Heart right ventricle (tissue), 16 donors: ENCODE measurements at regions not wholly inside any gene's neighbourhood (a gene's known extent, or its start where the extent isn't known, plus 50 kb on each side); places are given as distances from the start of the nearest gene placed in this dataset.

ENCODE experiments used
- ATAC-seq, 8 donors: fragments of 200-7000 bp; cut with Tn5 transposase; one replicate each; pipeline ENCODE4 v1.9.1; 2020; ENCODE audit warnings: mild to moderate bottlenecking in 8 of 8, moderate library complexity in 8 of 8, moderate number of reproducible peaks in 1 of 8
- DNase-seq, 2 donors: peaks; one replicate each; pipeline ENCODE4 v3.0.0-alpha.2; 2020
- H3K27ac ChIP-seq, 10 donors: fragments of 200-600 bp; sonication (generic) in 2 of 10; one replicate each; pipeline versions ENCODE4 v1.5.0 to v1.8.0; 2020 to 2022; ENCODE audit warnings: mild to moderate bottlenecking in 3 of 10
- H3K27me3 ChIP-seq, 7 donors: fragments of 200-600 bp; one replicate each; pipeline ENCODE4 v1.8.0; 2021 to 2022; ENCODE audit warnings: mild to moderate bottlenecking in 2 of 7
- H3K36me3 ChIP-seq, 9 donors: fragments of 200-600 bp; sonication (generic) in 1 of 9; one replicate each; pipeline versions ENCODE4 v1.5.0 to v1.8.0; 2020 to 2022; ENCODE audit warnings: mild to moderate bottlenecking in 2 of 9
- H3K4me1 ChIP-seq, 9 donors: fragments of 200-600 bp; sonication (generic) in 1 of 9; one replicate each; pipeline versions ENCODE4 v1.5.0 to v1.8.0; 2020 to 2022; ENCODE audit warnings: mild to moderate bottlenecking in 4 of 9
- H3K4me3 ChIP-seq, 10 donors: fragments of 200-600 bp; sonication (generic) in 2 of 10; one replicate each; pipeline versions ENCODE4 v1.5.0 to v1.8.0; 2020 to 2022; ENCODE audit warnings: mild to moderate bottlenecking in 7 of 10, moderate library complexity in 2 of 10
- H3K9me3 ChIP-seq, 11 donors: fragments of 200-600 bp in 10 of 11; sonication (generic) in 2 of 11; one replicate each; pipeline versions ENCODE4 v1.5.0 to v1.8.0; 2013 to 2022; ENCODE audit warnings: mild to moderate bottlenecking in 2 of 11, control low read depth in 1 of 11, moderate library complexity in 1 of 11
- WGBS, 2 donors: extraction: QIAGEN DNeasy Blood & Tissue Kit; methylation state at CpG; one replicate each; pipeline ENCODE4 v1.1.7; 2013; ENCODE audit warnings: inconsistent platforms in 1 of 2; 5-methylcytosine and 5-hydroxymethylcytosine counted together
- intact Hi-C, 10 donors: fragments of 100-400 bp; cut with DNase I; formaldehyde crosslinking; loops; one replicate each; pipeline versions ENCODE4 v1.11.1 to v1.14.2; 2022
- TF ChIP-seq, protein P1 (sequence below), 9 donors: fragments of 200-600 bp; sonication (generic) in 2 of 9; IDR thresholded peaks; one replicate each; pipeline versions ENCODE4 v1.5.0 to v1.8.0; 2021 to 2022; ENCODE audit warnings: antibody characterized with exemption in 9 of 9, mild to moderate bottlenecking in 5 of 9, moderate library complexity in 1 of 9
- donor health status: Arrhythmogenic right ventricular cardiomyopathy.
- donor health status: ischemic (EF 13 %, LVEDD 7.1; RV severe dilation, severe dysfunction).
- donor health status: healthy with polysubstance abuse.
- donor health status: DM: no; HTN: yes; CAD: no.
- donor health status: DM: no; HTN: no; CAD: no.
- donor health status: ischemic (EF 25% LVEDD 6.9; RV normal size, moderate dysfunction).
- donor health status: ischemic (EF 25% LVEDD 5.7; RV mildly dilated, moderate dysfunction).
- donor health status: healthy.
- donor health status: DM: yes; HTN: yes; CAD: no.
- donor health status: Ischemic cardiomyopathy.
- donor health status: ischemic (EF 35%, LVEDD 5.7; RV mildly dilated, moderate dysfunction).
- donor health status: nonischemic (EF 11% LVEDD 7.7; RV severe dilation, severe dysfunction).
- donor health status: DM: yes; HTN: yes; CAD: no.
- donor health status: PGD.
- donor health status: ischemic (EF 29% LVEDD 5.4; RV normal size, mild dysfunction).
- donor health status: nonischemic (EF 23%, LVEDD 6.1; RV moderate dilation, normal function).

- H3K27ac ChIP-seq, result no peak overlapping the region
- no peaks in the 10 kb centered on the region for H3K4me1 ChIP-seq
- no peak for DNase-seq
- TF ChIP-seq, protein P1, sequence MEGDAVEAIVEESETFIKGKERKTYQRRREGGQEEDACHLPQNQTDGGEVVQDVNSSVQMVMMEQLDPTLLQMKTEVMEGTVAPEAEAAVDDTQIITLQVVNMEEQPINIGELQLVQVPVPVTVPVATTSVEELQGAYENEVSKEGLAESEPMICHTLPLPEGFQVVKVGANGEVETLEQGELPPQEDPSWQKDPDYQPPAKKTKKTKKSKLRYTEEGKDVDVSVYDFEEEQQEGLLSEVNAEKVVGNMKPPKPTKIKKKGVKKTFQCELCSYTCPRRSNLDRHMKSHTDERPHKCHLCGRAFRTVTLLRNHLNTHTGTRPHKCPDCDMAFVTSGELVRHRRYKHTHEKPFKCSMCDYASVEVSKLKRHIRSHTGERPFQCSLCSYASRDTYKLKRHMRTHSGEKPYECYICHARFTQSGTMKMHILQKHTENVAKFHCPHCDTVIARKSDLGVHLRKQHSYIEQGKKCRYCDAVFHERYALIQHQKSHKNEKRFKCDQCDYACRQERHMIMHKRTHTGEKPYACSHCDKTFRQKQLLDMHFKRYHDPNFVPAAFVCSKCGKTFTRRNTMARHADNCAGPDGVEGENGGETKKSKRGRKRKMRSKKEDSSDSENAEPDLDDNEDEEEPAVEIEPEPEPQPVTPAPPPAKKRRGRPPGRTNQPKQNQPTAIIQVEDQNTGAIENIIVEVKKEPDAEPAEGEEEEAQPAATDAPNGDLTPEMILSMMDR (IDR thresholded peaks at IDR 0.05), result no peak
- no peak for ATAC-seq
- no peak overlapping the region for H3K4me3 ChIP-seq
- H3K36me3 ChIP-seq, result no peaks in the 10 kb centered on the region
- H3K27me3 ChIP-seq, result peaks cover 0 to 18% (median 7%) of the 10 kb centered on the region in 7 donors
- intact Hi-C loops, result no loop called here
- H3K9me3 ChIP-seq, result no peaks in the 10 kb centered on the region
- 86% methylated on average over 6 of the region's 6 CpGs for WGBS, 2 donors
Measured at GRCh38 chr22:27183474-27183873, 526.1 kb downstream of the MIAT start.

DNA sequence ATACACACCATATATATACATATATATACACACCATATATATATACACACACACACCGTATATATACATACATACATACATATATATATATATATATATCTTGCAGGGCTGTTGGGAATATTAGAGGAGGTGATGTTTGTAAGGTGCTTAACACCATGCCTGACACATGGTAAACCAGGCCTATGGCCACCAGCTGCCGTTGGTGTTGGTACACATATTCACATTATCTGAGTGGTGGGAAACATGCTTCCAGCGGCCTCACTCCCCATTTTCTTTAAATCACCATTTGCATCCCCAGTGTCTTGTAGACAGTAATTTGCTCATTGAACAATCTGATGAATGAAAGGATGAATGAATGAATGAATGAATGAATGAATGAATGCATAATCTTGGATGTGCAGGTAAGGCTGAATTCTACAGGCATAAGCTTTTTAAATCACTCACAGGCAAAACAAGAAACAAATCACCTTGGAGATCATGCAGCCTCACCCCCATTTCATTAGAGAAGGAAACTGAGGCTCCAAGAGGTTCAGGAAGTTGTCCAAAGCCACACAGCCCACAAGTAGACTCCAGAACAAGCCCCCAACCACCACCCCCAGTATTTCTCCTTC, 527.8 kb downstream of the MIAT start:
- WGBS, 2 donors, result 90 to 95% methylated on average over 3 of the region's 3 CpGs
- Histone ChIP-seq H3K27ac (no peak overlapping the region), H3K36me3 (no peaks in the 10 kb centered on the region), H3K9me3 (no peaks in the 10 kb centered on the region), H3K4me1 (no peaks in the 10 kb centered on the region), H3K4me3 (no peak overlapping the region), H3K27me3 (peaks cover 0 to 18% (median 14%) of the 10 kb centered on the region in 7 donors)
- intact Hi-C loops, result no loop called here
- TF ChIP-seq, protein P1 (IDR thresholded peaks at IDR 0.05), result no peak
- no peak for DNase-seq
- ATAC-seq, result no peak

DNA sequence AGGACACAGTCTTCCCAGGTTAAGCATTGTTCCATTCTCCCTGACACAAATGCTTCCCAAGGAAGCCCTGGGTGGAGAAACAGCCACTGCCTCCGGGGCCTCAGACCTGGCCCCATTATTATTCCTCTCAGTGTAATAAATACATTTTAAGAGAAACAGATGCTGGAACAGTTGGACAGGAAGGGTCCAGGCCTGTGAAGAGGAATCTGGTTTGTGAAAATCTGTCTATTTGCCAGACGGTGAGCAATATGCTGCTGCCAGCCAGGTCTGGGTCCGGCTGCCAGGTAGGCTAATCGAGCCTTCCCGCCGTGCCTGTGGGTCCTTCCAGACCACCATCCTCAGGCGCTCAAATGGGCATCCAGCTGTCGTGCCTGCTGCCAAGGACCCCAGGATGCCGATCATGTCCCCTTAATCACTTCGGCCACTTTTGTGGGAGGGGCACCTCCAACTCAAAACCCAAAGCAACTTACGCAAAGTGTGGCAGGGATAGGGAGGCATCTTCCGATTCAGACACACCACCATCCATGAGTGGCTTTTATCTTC, 528.4 kb downstream of the MIAT start:
- DNase-seq (no peak), ATAC-seq (no peak)
- Histone ChIP-seq H3K9me3 (peaks cover 0 to 1% (median 0%) of the 10 kb centered on the region in 11 donors), H3K27me3 (peaks cover 0 to 21% (median 14%) of the 10 kb centered on the region in 7 donors), H3K27ac (no peak overlapping the region), H3K36me3 (no peaks in the 10 kb centered on the region), H3K4me1 (no peaks in the 10 kb centered on the region), H3K4me3 (no peak overlapping the region)
- WGBS, 2 donors, result 84 to 87% methylated on average over 12 of the region's 12 CpGs
- intact Hi-C loops, result no loop called here
- TF ChIP-seq, protein P1 (IDR thresholded peaks at IDR 0.05), result no peak

DNA sequence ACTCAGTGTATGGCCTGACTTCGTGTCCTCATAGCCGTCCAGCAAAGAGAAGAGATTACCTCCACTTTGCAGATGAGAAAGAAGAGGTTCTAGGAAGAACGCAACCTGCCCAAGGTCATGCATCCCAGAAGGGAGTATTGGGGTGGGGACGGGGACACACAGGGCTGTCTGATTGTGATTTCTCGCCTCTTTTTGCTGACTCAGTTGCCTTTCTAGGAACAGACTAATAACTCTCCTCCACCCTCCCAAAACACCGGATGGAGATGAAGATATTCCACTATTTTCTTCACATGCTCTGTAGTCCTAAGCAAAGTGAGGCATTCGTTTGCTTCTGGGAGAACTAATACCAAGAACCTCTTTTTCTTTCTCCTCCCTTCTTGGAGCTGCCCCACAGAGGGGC, 529.3 kb downstream of the MIAT start:
- Histone ChIP-seq H3K36me3 (no peaks in the 10 kb centered on the region), H3K27ac (no peak overlapping the region), H3K4me1 (no peaks in the 10 kb centered on the region), H3K27me3 (peaks cover 0 to 21% (median 14%) of the 10 kb centered on the region in 7 donors), H3K9me3 (peaks cover 0 to 8% (median 0%) of the 10 kb centered on the region in 11 donors), H3K4me3 (no peak overlapping the region)
- TF ChIP-seq, protein P1 (IDR thresholded peaks at IDR 0.05), result no peak
- WGBS, 2 donors, result 70 to 76% methylated on average over 7 of the region's 7 CpGs
- ATAC-seq (no peak), DNase-seq (no peak)
- intact Hi-C loops, result no loop called here
